GM18868 (cell line): ENCODE measurements at regions not wholly inside any gene's neighbourhood (a gene's known extent, or its start where the extent isn't known, plus 50 kb on each side); places are given as distances from the start of the nearest gene placed in this dataset.
"Not testable (repeated sequence)": the region's sequence is repeated elsewhere in the genome, so short reads cannot be mapped to it uniquely, and the experiment has no call there.

ENCODE experiments used
- ATAC-seq: cut with Tn5 transposase; IDR thresholded peaks from one replicate; pipeline ENCODE4 v1.9.1; 2021; ENCODE audit warnings: mild to moderate bottlenecking, moderate library complexity; ENCODE audit not compliant: unreplicated experiment

DNA sequence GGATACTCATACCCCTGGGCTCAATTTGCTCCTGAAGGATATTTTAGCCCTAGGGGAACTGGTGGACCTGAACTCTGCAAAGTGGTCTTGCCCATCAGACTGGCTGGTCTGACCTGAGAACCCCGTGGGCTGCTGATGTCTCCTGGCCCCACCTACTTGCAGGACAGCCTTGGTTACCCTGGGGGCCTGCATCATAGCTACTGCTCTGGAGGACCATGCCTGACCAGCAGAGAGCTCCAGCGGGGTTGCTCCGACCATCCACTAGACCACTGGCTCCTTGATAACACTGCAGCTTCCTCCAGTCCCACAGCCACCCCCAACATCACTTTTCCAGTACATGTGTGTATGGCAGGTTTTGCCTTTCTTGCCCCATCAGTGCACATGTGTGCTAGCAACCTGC, 331.6 kb upstream of the BRINP3 start:
- no peak for ATAC-seq

DNA sequence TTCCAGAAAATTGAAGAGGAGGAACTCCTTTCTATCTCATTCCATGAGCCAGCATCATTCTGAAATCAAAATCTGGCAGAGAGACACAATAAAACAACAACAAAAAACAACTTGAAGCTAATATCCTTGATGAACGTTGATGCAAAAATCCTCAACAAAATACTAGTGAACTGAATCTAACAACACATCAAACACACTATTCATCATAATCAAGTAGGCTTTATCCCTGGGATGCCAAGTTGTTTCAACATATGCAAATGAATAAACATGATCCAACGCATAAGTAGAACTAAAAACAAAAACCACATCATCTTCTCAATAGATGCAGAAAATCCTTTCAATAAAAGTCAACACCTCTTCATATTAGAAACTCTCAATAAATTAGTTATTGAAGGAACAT, 335.3 kb upstream of the BRINP3 start:
- no peak for ATAC-seq

DNA sequence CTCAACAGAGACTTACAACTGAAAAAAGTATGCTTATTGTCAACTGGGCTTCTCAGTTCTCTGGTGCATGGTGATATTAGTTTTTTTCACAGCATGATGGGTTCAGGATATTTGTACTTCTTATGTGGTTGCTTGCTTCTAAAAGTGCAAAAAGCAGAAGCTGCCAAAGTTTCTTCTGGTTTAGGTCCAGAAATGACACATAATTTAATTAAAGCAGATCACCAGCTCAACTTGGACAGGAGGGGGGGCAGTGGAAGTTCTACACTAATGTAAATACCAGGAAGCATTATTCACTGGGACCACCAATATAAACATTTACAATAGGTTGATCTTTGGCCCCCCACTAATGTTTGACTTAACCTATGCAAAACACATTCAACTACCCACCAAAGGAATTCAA, 354.8 kb upstream of the BRINP3 start:
- no peak for ATAC-seq

DNA sequence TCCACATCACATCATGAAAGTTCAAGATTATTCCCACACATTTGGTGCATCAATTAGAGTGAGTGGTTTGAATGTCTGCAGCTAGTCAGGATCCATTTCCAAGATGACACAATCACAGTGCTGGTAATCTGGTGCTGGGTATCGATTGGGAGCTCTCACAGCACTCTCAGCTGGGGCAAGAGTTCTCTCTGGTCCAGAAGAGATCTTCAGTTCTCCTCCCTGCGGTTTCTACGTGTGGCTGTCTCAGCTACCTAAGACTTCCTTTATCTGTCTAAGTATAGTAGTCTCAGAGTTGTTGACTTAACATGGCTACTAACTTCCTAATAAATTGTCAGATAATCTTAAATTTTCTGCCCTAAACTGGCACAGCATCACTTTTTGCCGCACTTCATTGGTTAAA, 358.0 kb upstream of the BRINP3 start:
- no peak for ATAC-seq

DNA sequence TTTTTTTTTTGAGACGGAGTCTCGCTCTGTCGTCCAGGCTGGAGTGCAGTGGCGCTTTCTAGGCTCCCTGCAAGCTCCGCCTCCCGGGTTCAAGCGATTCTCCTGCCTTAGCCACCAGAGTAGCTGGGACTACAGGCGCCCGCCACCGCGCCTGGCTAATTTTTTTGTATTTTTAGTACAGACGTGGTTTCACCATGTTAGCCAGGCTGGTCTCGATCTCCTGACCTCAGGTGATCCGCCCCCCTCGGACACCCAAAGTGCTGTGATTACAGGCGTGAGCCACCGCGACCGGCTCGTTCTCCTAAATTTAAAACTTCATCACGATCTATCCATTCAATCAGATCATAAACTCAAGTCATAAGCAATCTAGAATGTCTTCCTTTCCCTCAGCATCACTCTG, 359.5 kb upstream of the BRINP3 start:
- not testable (repeated sequence) for ATAC-seq

DNA sequence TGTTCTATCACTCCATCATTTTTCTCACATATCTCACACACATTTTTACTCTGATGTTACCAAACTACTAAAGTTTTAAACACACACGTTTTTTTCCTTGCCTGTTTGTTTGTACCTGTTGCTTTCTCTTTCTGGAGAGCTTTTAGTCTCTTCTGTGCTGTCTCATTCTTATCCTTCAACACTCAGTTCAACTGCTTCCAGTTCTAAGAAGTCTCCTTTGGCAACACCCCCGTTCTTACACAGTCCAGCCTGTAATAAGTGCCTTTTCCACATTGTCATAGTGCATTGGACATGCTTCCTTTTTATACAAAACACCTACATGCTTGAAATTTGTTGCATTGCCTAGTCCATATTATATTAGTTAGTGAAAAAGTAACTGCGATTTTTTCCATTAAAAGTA, 360.2 kb upstream of the BRINP3 start:
- no peak for ATAC-seq

DNA sequence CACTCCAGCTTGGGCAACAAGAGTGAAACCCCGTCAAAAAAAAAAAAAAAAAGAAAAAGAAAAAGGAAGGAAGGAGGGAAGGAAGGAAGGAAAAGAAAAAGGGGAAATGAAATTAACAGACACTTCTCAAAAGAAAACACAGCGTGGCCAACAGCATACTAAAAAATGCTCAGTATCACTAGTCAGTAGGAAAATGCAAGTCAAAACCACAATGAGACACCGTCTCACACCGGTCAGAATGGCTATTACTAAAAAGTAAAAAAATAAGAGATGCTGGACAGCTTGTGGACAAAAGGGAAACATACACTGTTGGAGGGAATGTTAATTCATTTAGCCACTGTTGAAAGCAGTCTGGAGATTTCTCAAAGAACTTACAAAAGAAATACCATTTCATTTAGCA, 369.5 kb upstream of the BRINP3 start:
- no peak for ATAC-seq

DNA sequence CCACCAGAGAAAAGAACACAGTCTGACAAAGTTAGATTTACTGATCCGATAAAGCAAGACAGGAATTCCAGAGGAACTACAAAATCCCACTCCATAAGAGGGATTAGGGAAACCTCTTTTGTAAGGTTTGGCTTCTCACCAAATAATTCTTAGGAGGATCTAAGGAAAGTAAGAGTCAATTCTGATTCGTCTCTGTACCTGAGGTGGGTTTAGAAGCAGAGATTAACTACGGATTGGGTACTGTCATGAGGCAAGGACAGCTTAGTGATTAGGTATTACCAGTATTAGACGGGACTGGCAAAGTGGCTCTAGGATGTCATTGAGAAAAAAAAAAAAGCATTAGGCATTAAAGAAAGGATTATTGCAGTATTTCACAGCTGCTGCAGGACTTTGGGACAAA, 371.7 kb upstream of the BRINP3 start:
- ATAC-seq = no peak

DNA sequence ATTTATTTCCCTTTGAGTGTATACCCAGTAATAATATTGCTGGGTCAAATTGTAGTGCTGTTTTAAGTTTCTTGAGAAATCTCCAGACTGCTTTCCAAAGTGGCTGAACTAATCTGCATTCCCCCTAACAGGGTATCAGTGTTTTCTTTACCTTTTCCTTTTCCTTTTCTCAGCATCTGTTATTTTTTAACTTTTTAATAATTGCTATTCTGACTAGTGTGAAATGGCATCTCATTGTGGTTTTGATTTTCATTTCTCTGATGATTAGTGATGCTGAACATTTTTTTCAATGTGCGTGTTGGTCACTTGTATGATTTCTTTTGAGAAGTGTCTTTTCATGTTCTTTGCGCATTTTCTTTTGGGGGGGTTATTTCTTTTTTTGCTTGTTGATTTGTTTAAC, 374.9 kb upstream of the BRINP3 start:
- no peak for ATAC-seq

DNA sequence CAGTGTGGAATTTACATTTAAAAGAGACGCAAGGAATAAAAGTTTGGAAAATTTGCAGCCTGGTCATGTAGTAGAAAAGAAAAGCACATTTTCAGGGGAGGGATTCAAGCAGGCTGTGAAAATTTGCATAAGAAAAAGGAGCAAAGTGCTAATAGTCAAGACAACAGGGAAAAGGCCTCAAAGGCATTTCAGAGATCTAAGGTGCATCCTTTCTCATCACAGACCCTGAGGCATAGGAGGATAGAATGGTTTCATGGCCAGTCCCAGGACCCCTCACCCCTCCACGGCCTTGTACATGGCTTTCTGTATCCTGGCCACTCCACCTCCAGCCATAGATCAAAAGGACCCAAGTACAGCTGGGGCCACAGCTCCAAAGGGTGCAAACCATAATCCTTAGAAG, 380.5 kb upstream of the BRINP3 start:
- no peak for ATAC-seq

DNA sequence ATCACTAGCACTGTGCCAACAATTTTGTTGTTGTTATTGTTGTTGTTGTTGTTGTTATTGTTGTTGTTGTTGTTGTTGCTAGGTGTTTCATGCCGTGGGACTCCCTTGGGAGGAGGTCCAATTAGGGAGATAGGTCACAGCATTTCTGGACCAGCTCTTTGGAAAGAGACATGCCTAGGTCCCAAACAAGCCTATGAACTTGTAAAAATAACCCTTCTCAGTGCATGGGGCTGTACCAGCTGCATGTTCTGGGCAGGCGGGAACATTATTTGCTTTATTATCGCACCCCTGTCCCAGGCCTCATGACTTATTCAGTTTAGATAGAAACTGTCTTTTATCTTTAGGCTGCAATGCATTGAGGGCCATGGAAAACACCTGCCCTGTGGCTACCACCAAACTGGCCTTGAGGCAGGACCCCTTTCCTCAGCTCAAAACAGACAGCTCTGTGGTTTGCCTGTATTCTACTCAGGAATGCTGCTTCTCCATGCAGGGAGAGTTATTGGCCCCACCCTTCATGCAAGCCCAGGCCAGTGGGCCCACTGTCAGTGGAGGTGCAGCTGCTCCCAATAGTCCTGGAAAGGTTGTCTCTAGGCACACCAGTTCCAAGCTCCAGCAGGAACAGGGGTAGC, 386.5 kb upstream of the BRINP3 start:
- ATAC-seq = no peak

DNA sequence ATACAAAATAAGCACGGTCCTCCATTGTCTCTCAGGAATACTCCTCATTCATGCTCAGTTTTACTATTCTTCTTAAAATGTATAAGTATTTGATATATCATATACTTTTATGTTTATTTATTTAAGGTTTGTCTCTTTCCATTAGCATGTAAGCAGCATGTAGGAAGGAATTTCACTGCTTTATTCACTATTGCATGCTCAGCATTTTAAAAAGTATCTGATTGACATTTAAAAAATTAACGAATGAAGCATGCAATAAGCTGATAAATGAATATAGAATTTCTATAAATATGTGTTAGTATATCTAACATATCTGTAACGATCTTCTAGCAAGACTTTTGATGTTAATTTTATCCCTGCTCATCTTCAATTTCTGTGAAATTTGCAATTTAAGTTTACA, 402.7 kb upstream of the BRINP3 start:
- ATAC-seq = no peak

DNA sequence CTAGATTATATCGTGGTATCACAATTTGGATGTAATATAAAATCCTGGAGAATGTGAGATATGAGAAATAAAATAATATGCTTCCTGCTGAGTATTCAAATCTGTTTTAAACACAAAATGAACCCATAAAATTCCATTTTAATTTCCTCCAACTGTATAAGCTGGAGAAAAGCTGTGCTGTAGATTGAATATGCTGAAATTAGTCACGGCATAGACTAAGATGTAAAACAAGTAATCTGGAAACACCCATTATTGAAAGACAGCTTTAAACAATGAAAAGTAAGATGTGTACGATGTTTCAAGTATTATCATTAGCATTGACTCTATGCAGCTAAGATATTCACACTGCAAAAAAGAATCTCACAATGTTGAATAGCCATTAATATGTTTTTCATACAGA, 403.4 kb upstream of the BRINP3 start:
- no peak for ATAC-seq

DNA sequence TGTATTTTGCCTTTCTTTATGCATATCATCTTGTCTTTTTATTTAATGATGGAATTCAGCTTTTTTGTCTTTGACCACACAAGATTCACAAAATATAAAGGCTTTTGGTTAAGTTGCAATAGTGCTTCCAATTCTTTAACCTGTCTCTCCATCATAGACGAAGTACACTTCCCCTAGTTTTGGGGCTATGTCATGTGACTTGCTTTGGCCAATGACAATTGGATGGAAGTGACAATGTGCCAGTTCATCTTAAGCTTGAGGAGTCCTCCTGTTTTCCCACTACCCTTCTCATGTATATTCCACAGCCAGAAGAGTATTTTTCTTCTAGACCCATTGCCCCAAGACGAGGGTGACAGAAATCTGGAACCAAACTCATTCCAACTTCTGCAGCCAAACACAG, 419.6 kb upstream of the BRINP3 start:
- ATAC-seq = no peak

DNA sequence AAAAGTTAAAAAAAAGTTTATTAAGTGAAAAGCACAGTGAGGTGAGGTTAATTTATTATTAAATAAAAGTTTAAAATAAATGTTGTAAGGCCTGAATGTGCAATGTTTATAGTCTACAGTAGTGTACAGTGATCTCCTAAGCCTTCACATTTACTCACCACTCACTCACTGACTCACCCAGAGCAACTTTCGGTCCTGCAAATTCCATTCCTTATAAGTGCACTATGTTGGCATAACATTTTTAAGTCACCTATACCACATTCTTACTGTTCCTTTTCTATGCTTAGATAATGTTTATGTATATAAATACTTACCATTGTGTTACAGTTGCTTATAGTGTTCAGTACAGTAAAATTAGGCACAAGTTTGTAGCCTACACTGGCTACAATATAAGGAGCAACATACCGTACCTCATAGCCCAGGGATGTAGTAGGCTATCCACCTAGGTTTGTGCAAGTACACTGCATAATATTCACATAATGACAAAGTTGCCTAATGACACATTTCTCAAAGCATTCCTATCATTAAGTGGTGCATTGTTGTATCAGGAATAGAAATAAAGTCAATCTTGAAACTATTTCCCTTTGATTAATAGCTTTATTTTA, 426.5 kb upstream of the BRINP3 start:
- no peak for ATAC-seq

DNA sequence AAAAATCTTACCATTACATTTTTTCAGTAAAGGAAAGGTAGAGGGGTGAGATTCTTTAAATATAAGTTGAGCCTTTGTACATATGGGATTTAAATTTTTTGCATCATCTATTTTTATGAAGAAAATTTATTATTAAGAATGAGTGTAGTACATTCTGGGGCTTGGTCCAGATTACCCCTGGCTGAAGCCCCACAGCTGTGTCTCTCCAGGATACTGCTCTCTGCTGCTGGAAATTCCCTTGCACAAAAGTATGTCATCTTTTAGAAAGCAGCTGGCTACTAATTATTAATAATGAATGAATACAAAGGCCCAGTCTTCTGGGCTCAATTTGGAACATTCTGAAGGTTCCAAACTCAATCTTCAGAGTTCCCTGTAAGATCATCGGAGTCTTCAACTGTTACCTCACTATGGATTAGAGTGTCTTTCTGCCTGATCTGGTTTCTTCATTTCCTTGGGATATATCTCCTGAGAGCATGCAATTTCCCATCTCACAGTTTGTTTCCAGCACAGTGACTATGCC, 428.6 kb upstream of the BRINP3 start:
- no peak for ATAC-seq

DNA sequence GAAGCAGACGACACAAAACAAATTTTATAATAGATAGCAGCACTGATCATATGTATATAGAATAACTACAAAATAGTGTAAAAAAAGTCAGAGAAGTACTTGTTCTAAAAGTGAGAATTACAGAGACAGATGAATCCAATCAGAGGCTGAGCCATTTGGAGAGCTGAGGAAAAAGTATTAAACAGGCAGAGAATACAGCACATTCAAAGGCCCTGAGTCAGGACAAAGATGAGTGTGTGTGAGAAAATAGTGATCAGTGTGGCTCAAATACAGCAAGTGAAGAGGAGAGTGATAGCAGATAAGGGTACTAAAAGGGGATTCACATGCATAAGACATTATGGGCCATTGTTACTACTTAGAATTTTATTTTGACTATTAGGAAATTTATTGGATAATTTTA, 430.6 kb upstream of the BRINP3 start:
- ATAC-seq = no peak

DNA sequence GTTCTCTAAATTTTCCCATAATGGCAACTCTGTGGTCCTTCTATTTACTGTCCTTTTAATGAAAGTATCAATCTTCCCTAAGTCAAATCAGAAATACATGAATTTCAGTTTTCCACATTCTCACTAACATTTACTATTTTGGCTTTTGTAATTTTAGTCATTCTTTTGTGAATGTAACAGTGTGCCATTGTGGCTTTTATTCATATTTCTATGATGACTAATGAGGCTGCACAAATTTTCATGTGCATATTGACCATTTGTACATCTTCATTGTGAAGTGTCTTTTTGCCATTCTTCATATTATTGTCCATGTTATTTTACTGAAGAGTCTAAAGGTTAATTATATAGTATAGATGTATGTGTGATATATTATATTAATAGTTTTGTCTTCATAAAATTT, 431.0 kb upstream of the BRINP3 start:
- no peak for ATAC-seq

DNA sequence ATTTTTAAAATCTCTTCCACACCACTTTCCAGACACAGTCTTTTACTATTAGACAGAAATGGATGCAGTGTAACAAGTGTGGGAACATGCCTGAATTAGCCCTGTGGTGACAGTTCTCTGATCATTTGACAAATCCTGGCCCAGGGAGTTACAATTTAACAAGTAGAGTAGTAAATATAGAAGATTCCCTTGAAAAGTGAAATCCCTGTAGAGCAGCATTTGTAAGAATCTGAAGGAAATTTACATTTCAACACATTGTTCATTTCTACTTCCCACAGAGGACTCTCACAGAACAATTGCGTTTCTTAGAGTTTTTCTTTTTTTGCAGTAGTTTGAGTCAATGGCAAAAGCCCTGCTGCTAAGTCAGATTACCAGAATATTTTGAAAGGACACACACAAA, 458.3 kb upstream of the BRINP3 start:
- no peak for ATAC-seq

DNA sequence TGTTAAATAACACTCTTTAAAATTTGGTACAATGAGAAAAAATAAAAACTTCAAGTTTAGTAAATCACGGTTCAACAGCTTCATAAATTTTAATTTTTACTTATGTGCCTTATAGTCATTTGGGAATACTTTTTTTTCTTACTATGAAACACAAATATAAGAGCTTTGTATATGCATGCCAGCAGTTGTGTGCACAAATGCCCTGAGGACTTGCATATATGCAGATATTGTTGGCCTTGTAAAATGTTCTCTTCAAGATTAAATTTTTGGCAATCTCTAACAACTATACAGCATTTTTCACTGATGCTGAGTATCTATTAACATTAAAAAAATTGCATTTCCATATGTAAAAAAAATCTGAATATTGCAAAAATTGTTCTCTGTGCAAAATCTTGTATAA, 458.7 kb upstream of the BRINP3 start:
- ATAC-seq = no peak

DNA sequence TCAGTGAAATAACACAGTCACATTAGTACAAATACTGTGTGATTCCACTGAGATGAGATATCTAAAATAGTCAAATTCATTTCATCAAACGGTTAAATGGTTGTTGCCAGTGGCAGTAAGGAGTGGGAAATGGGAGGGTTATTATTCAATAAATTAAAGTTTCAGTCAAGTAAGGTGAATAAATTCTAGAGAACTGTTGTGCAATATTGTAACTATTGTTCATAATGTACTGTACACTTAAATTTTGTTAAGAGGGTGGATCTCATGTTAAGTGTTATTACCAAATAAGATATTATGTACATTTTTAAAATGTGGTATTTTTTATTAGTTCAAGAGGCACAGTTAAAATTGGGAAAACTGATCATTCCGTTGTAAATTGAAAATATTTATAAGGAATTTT, 463.3 kb upstream of the BRINP3 start:
- ATAC-seq = no peak

DNA sequence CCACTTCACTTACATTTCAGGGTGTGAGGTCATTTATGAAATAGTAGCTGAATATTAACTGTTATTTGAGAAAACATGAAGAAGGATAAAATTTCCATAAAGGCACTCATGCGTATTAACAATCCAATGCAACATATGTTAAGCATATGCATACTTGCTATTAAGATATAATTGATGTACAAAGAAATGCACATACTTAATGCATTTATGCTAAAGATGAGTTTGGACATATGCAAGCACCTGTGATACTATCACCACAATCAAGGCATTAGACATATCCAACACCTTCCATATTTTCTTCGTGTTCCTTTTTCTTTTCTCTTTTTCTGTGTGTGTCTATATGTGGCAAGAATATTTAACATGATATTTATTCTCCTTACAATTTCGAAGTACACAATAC, 464.8 kb upstream of the BRINP3 start:
- no peak for ATAC-seq

DNA sequence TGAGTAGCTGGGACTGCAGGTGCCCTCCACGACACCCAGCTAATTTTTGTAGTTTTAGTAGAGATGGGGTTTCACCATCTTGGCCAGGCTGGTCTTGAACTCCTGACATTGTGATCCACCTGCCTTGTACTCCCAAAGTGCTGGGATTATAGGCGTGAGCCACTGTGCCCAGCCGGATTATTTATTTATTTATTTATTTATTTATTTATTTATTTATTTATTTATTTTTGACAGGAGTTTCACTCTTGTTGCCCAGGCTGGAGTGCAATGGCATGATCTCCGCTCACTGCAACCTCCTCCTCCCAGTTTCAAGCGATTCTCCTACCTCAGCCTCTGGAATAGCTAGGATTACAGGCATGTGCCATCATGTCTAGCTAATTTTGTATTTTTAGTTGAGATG, 466.1 kb upstream of the BRINP3 start:
- not testable (repeated sequence) for ATAC-seq
